HepG2 (cell line): ENCODE measurements at regions not wholly inside any gene's neighbourhood (a gene's known extent, or its start where the extent isn't known, plus 50 kb on each side); places are given as distances from the start of the nearest gene placed in this dataset.

ENCODE experiments used
- ATAC-seq: fragments of 200-7000 bp; cut with Tn5 transposase; 3 replicates; pipeline ENCODE4 v1.9.1; 2020; ENCODE audit warnings: mild to moderate bottlenecking, moderate library complexity
- BruUV-seq: library from RNA; stranded (reverse); fragments of 400-500 nt; replicated peaks from 2 replicates; lab custom pipeline; 2021; lab: Mats Ljungman, UMichigan
- CTCF ChIA-PET: fragments of 300-600 bp; formaldehyde crosslinking; extraction: SDS; loops from one replicate; lab custom pipeline; 2021; ENCODE audit warnings: low total read pairs, inconsistent platforms, low intra/inter-chr PET ratio; lab: Yijun Ruan, JAX
- POLR2A ChIA-PET: fragments of 350-600 bp; sonication (Branson Sonifier 250); formaldehyde crosslinking; loops from one replicate; lab custom pipeline; 2020; ENCODE audit warnings: antibody characterized with exemption, inconsistent platforms; lab: Yijun Ruan, JAX
- DNase-seq: peaks from one replicate; pipeline ENCODE4 v3.0.0-alpha.2; 2015; ENCODE audit warnings: low spot score
- FAIRE-seq: peaks from 3 replicates; lab custom pipeline; 2011; peaks lifted over from hg19 to GRCh38; lab: Jason Lieb, UNC
- H2AFZ ChIP-seq: one replicate; pipeline ENCODE4 v1.6.1; 2011; ENCODE audit warnings: low read length, inconsistent platforms
- H3K27ac ChIP-seq: fragments of 300-600 bp; 3 replicates; pipeline ENCODE4 v1.8.0; 2011; ENCODE audit warnings: mixed run types, mild to moderate bottlenecking, mixed read lengths, low read length, inconsistent platforms; ENCODE audit not compliant: insufficient read depth; ENCODE audit errors: extremely low read length
- H3K27me3 ChIP-seq, 2 experiments: fragments of 200-600 bp in 1 of 2; 2 replicates in 1 of 2; 3 replicates in 1 of 2; pipeline versions ENCODE4 v1.6.0 to v1.8.0; 2011; ENCODE audit warnings: low read length in 2 of 2, mild to moderate bottlenecking in 2 of 2, moderate library complexity in 2 of 2, inconsistent platforms in 1 of 2; ENCODE audit not compliant: insufficient read depth in 2 of 2, control insufficient read depth in 1 of 2
- H3K36me3 ChIP-seq, 2 experiments: fragments of 200-600 bp in 1 of 2; replicated peaks in 1 of 2; 2 replicates in 1 of 2; 3 replicates in 1 of 2; pipeline versions ENCODE4 v1.5.1 to v1.8.0; 2011; ENCODE audit warnings: low read length in 2 of 2, inconsistent platforms in 1 of 2; ENCODE audit not compliant: insufficient read depth in 2 of 2, control insufficient read depth in 1 of 2
- H3K4me1 ChIP-seq: 2 replicates; pipeline ENCODE4 v1.5.1; 2012; ENCODE audit warnings: low read length, inconsistent platforms; ENCODE audit not compliant: insufficient read depth
- H3K4me2 ChIP-seq: 2 replicates; pipeline ENCODE4 v1.6.0; 2011; ENCODE audit warnings: low read depth, low read length, inconsistent platforms
- H3K4me3 ChIP-seq, 3 experiments: fragments of 200-600 bp in 1 of 3; sonication (generic), shearing (Covaris generic) in 1 of 3; replicated peaks in 1 of 3; 2 replicates each; pipeline ENCODE4 v1.5.1; 2011 to 2016; ENCODE audit warnings: low read length in 3 of 3, inconsistent platforms in 2 of 3, low read depth in 2 of 3, mild to moderate bottlenecking in 2 of 3, control low read depth in 1 of 3, mixed read lengths in 1 of 3; ENCODE audit not compliant: insufficient read depth in 1 of 3
- H3K79me2 ChIP-seq: one replicate; pipeline ENCODE4 v1.6.1; 2011; ENCODE audit warnings: low read length, inconsistent platforms; ENCODE audit not compliant: insufficient read depth
- H3K9ac ChIP-seq: 2 replicates; pipeline ENCODE4 v1.6.0; 2011; ENCODE audit warnings: mild to moderate bottlenecking, low read depth, low read length, inconsistent platforms; ENCODE audit not compliant: insufficient read depth
- H3K9me3 ChIP-seq: 2 replicates; pipeline ENCODE4 v1.5.1; 2012; ENCODE audit warnings: mild to moderate bottlenecking, low read length
- H4K20me1 ChIP-seq: 2 replicates; pipeline ENCODE4 v1.6.0; 2011; ENCODE audit warnings: inconsistent platforms, mild to moderate bottlenecking, low read length, moderate library complexity; ENCODE audit not compliant: insufficient read depth
- GABPA ChIP-seq, 2 experiments: IDR thresholded peaks; 2 replicates each; pipeline ENCODE4 v1.6.1; 2011 to 2016; ENCODE audit warnings: low read depth in 2 of 2, low read length in 1 of 2, missing biosample characterization in 1 of 2, missing genetic modification characterization in 1 of 2
- STAG1 ChIP-seq: sonication (generic); formaldehyde crosslinking; IDR thresholded peaks from 2 replicates; pipeline ENCODE4 v1.4.0; 2020; ENCODE audit warnings: missing genetic modification reagents
- YEATS2 ChIP-seq: sonication (generic); formaldehyde crosslinking; IDR thresholded peaks from 2 replicates; pipeline ENCODE4 v1.4.0; 2020; ENCODE audit warnings: missing genetic modification reagents, borderline replicate concordance
- ZNF761 ChIP-seq: sonication (generic); formaldehyde crosslinking; conservative IDR thresholded peaks from 2 replicates; pipeline ENCODE4 v1.4.0; 2020; ENCODE audit warnings: mild to moderate bottlenecking, missing genetic modification reagents
- WGBS: methylation state at CpG from one replicate; pipeline ENCODE4 v1.1.6; 2017; ENCODE audit warnings: low lambda C conversion rate; 5-methylcytosine and 5-hydroxymethylcytosine counted together
- in situ Hi-C: cut with HindIII; loops from 2 replicates; pipeline ENCODE4 v1.10.0; 2017; ENCODE audit warnings: low pct_unique_long_range_greater_than_20kb; ENCODE audit not compliant: extremely low pct_ligation_motif_present
- intact Hi-C: fragments of 100-400 bp; cut with micrococcal nuclease; formaldehyde crosslinking; loops from one replicate; pipeline ENCODE4 v1.10.0; 2022; ENCODE audit not compliant: unreplicated experiment
- TF ChIP-seq, protein P1 (sequence below): sonication (generic); formaldehyde crosslinking; IDR thresholded peaks from 2 replicates; pipeline ENCODE4 v1.5.0; 2020; ENCODE audit warnings: mild to moderate bottlenecking, missing genetic modification reagents, moderate library complexity
- TF ChIP-seq, protein P2 (sequence below), 2 experiments: sonication (generic) in 1 of 2; formaldehyde crosslinking in 1 of 2; IDR thresholded peaks; 2 replicates each; pipeline versions ENCODE4 v1.5.1 to v1.6.1; 2011 to 2020; ENCODE audit warnings: borderline replicate concordance in 1 of 2, low read depth in 1 of 2, low read length in 1 of 2, mild to moderate bottlenecking in 1 of 2, missing genetic modification reagents in 1 of 2, moderate library complexity in 1 of 2

DNA sequence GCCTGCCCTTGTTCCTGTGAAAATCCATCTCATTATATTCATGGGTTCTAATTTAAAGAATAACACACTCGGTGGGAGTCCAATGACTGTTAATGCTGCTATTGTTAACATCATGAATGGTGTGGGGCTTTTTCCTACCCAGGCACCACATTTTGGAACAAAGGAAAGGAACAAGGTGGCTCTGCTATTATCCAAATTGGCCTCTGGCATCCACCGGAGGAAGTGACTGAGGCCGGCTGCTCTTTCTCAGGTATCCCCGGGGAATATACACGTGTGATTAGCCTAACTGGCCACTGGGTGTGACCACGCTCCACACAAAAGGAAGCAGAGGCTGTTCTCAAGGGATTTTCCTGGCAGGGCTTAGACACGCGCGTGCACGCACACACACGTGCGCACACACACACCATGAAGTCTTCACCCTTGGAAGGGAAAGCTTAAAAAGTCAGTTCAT is 601.2 kb upstream of the ARID1B start:
- no peak overlapping the region for H3K9ac ChIP-seq
- TF ChIP-seq YEATS2 (CRISPR knock-in tag) (no peak), STAG1 (peak; percentile 55), GABPA (IDR thresholded peaks at IDR 0.05; ENCODE audit: low read depth, low read length) (no peak), GABPA (CRISPR knock-in tag; IDR thresholded peaks at IDR 0.05; ENCODE audit: low read depth) (no peak), ZNF761 (CRISPR knock-in tag) (no peak)
- TF ChIP-seq, protein P1, sequence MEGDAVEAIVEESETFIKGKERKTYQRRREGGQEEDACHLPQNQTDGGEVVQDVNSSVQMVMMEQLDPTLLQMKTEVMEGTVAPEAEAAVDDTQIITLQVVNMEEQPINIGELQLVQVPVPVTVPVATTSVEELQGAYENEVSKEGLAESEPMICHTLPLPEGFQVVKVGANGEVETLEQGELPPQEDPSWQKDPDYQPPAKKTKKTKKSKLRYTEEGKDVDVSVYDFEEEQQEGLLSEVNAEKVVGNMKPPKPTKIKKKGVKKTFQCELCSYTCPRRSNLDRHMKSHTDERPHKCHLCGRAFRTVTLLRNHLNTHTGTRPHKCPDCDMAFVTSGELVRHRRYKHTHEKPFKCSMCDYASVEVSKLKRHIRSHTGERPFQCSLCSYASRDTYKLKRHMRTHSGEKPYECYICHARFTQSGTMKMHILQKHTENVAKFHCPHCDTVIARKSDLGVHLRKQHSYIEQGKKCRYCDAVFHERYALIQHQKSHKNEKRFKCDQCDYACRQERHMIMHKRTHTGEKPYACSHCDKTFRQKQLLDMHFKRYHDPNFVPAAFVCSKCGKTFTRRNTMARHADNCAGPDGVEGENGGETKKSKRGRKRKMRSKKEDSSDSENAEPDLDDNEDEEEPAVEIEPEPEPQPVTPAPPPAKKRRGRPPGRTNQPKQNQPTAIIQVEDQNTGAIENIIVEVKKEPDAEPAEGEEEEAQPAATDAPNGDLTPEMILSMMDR (CRISPR knock-in tag), result peak; percentile 40
- TF ChIP-seq, protein P2, sequence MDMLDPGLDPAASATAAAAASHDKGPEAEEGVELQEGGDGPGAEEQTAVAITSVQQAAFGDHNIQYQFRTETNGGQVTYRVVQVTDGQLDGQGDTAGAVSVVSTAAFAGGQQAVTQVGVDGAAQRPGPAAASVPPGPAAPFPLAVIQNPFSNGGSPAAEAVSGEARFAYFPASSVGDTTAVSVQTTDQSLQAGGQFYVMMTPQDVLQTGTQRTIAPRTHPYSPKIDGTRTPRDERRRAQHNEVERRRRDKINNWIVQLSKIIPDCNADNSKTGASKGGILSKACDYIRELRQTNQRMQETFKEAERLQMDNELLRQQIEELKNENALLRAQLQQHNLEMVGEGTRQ (IDR thresholded peaks at IDR 0.05; ENCODE audit: low read depth, low read length), result no peak
- TF ChIP-seq, protein P2 (CRISPR knock-in tag; IDR thresholded peaks at IDR 0.05; ENCODE audit: borderline replicate concordance), result no peak
- TF ChIP-seq, all 625 proteins: peak for 2
- H3K36me3 ChIP-seq, result no peaks in the 10 kb centered on the region
- ATAC-seq (peak; percentile 82), DNase-seq (peak; percentile 8), FAIRE-seq (no peak)
- H3K27me3 ChIP-seq, result no peaks in the 10 kb centered on the region
- H2AFZ ChIP-seq, result no peak overlapping the region
- no peak overlapping the region for H3K4me3 ChIP-seq
- H4K20me1 ChIP-seq, result no peaks in the 10 kb centered on the region
- ChIA-PET CTCF (no interaction called here), POLR2A (no interaction called here)
- in situ Hi-C loops, result no loop called here
- intact Hi-C loops, result loop anchor here (5.0 kb wide), 1 partner anchor 186 kb away; no protein-coding TSS in a partner anchor
- no peak overlapping the region for H3K27ac ChIP-seq
- 30% methylated on average over 12 of the region's 12 CpGs for WGBS
- no peaks in the 10 kb centered on the region for H3K4me1 ChIP-seq
- BruUV-seq, result no TSS peak
- 0 out of 2 replicates have a peak, but pooled peaks cover 3% of the 10 kb centered on the region for H3K9me3 ChIP-seq
- H3K79me2 ChIP-seq, result no peaks in the 10 kb centered on the region
- H3K4me2 ChIP-seq, result no peak overlapping the region
